Hepatocyte (in vitro differentiated cells): ENCODE measurements at regions not wholly inside any gene's neighbourhood (a gene's known extent, or its start where the extent isn't known, plus 50 kb on each side); places are given as distances from the start of the nearest gene placed in this dataset.

Source experiments
- DNase-seq: peaks from one replicate; pipeline ENCODE4 v3.0.0-alpha.2; 2016; ENCODE audit warnings: low spot score
- H2AFZ ChIP-seq: fragments of 200-600 bp; sonication (generic); 2 replicates; pipeline ENCODE4 v1.6.0; 2016; ENCODE audit warnings: antibody characterized with exemption, mild to moderate bottlenecking
- H3K27ac ChIP-seq: fragments of 200-600 bp; sonication (generic); 2 replicates; pipeline ENCODE4 v1.5.1; 2016; ENCODE audit warnings: mild to moderate bottlenecking
- H3K27me3 ChIP-seq: fragments of 200-600 bp; sonication (generic); 2 replicates; pipeline ENCODE4 v1.6.1; 2016
- H3K36me3 ChIP-seq: fragments of 200-600 bp; sonication (generic); replicated peaks from 2 replicates; pipeline ENCODE4 v1.5.1; 2016; ENCODE audit warnings: low read depth; ENCODE audit not compliant: insufficient read depth
- H3K4me1 ChIP-seq: fragments of 200-600 bp; sonication (generic); 2 replicates; pipeline ENCODE4 v1.5.1; 2016; ENCODE audit warnings: mild to moderate bottlenecking, moderate library complexity; ENCODE audit not compliant: insufficient read depth
- H3K4me2 ChIP-seq: fragments of 200-600 bp; sonication (generic); 2 replicates; pipeline ENCODE4 v1.6.0; 2016
- H3K4me3 ChIP-seq: fragments of 200-600 bp; sonication (generic); 2 replicates; pipeline ENCODE4 v1.5.1; 2016; ENCODE audit warnings: mild to moderate bottlenecking
- H3K79me2 ChIP-seq: fragments of 200-600 bp; sonication (generic); 2 replicates; pipeline ENCODE4 v1.6.0; 2017; ENCODE audit warnings: mild to moderate bottlenecking
- H3K9me2 ChIP-seq: fragments of 200-600 bp; sonication (generic); replicated peaks from 2 replicates; pipeline ENCODE4 v1.6.0; 2017; ENCODE audit warnings: mild to moderate bottlenecking; ENCODE audit not compliant: insufficient read depth
- H3K9me3 ChIP-seq: fragments of 200-600 bp; sonication (generic); 2 replicates; pipeline ENCODE4 v1.5.1; 2016; ENCODE audit warnings: low read depth, mild to moderate bottlenecking
- H4K20me1 ChIP-seq: fragments of 200-600 bp; sonication (generic); 2 replicates; pipeline ENCODE4 v1.6.0; 2016; ENCODE audit warnings: mild to moderate bottlenecking; ENCODE audit not compliant: insufficient read depth, poor library complexity, severe bottlenecking
- CTCF ChIP-seq: fragments of 200-600 bp; sonication (generic); IDR thresholded peaks from 2 replicates; pipeline ENCODE4 v1.5.1; 2016; ENCODE audit warnings: antibody characterized with exemption, mild to moderate bottlenecking; ENCODE audit not compliant: poor library complexity
- EZH2 ChIP-seq: fragments of 200-600 bp; sonication (generic); IDR thresholded peaks from 2 replicates; pipeline ENCODE4 v1.6.1; 2016; ENCODE audit warnings: antibody characterized with exemption, mild to moderate bottlenecking, borderline replicate concordance
- EZH2phosphoT487 ChIP-seq: fragments of 200-600 bp; sonication (generic); IDR thresholded peaks from one replicate; pipeline ENCODE4 v1.6.1; 2018; ENCODE audit warnings: antibody characterized with exemption, mild to moderate bottlenecking, low read depth, moderate library complexity; ENCODE audit not compliant: unreplicated experiment, severe bottlenecking
- WGBS: methylation state at CpG from one replicate; pipeline ENCODE4 v1.1.6; 2016; ENCODE audit warnings: low lambda C conversion rate; ENCODE audit errors: missing lambda C conversion rate; 5-methylcytosine and 5-hydroxymethylcytosine counted together

GRCh38 chr17:33438139-33438538 is 145.0 kb upstream of the ASIC2 start:
- no peaks in the 10 kb centered on the region for H4K20me1 ChIP-seq
- 71% methylated on average over 2 of the region's 2 CpGs for WGBS

GRCh38 chr17:33438578-33438977 is 145.5 kb upstream of the ASIC2 start:
- no peaks in the 10 kb centered on the region for H3K79me2 ChIP-seq
- no peak for DNase-seq
- no peak overlapping the region for H2AFZ ChIP-seq
- 90% methylated on average over 1 of the region's 1 CpG for WGBS
- H3K27ac ChIP-seq: no peak overlapping the region
- no peak overlapping the region for H3K4me3 ChIP-seq
- TF ChIP-seq EZH2 (no peak), EZH2phosphoT487 (no peak), CTCF (no peak)
- no peak overlapping the region for H3K4me2 ChIP-seq
- peaks cover 5% of the 10 kb centered on the region for H3K9me3 ChIP-seq
- no peaks in the 10 kb centered on the region for H3K9me2 ChIP-seq
- H3K4me1 ChIP-seq: no peaks in the 10 kb centered on the region
- no peaks in the 10 kb centered on the region for H4K20me1 ChIP-seq
- H3K27me3 ChIP-seq: no peaks in the 10 kb centered on the region
- no peaks in the 10 kb centered on the region for H3K36me3 ChIP-seq

More at GRCh38 chr17:33438139-33438538, 145.0 kb upstream of the ASIC2 start:
- H3K27ac ChIP-seq: no peak overlapping the region
- TF ChIP-seq EZH2phosphoT487: no peak
- no peaks in the 10 kb centered on the region for H3K27me3 ChIP-seq
- H3K4me3 ChIP-seq: no peak overlapping the region
- H3K9me3 ChIP-seq: peaks cover 5% of the 10 kb centered on the region
- no peaks in the 10 kb centered on the region for H3K9me2 ChIP-seq
- no peak overlapping the region for H3K4me2 ChIP-seq
- H3K36me3 ChIP-seq: no peaks in the 10 kb centered on the region
- no peaks in the 10 kb centered on the region for H3K79me2 ChIP-seq
- DNase-seq: peak; percentile 26
- no peak overlapping the region for H2AFZ ChIP-seq
- H3K4me1 ChIP-seq: no peaks in the 10 kb centered on the region

- 97% methylated on average over 1 of the region's 1 CpG for WGBS
- Histone ChIP-seq H3K27me3 (no peaks in the 10 kb centered on the region), H3K9me2 (no peaks in the 10 kb centered on the region)
Measured at GRCh38 chr17:33442320-33442719, 149.2 kb upstream of the ASIC2 start.

GRCh38 chr17:33444731-33445130 is 151.6 kb upstream of the ASIC2 start:
- Histone ChIP-seq H3K27ac (no peak overlapping the region), H3K36me3 (no peaks in the 10 kb centered on the region), H4K20me1 (no peaks in the 10 kb centered on the region), H3K79me2 (no peaks in the 10 kb centered on the region), H3K9me2 (no peaks in the 10 kb centered on the region), H2AFZ (no peak overlapping the region), H3K4me2 (no peak overlapping the region), H3K4me1 (no peaks in the 10 kb centered on the region), H3K9me3 (peaks cover 5% of the 10 kb centered on the region), H3K4me3 (no peak overlapping the region), H3K27me3 (no peaks in the 10 kb centered on the region)
- no peak for TF ChIP-seq EZH2
- no peak for TF ChIP-seq EZH2phosphoT487
- TF ChIP-seq CTCF: no peak
- DNase-seq: no peak
- 40% methylated on average over 3 of the region's 3 CpGs for WGBS

More at GRCh38 chr17:33442320-33442719, 149.2 kb upstream of the ASIC2 start:
- no peaks in the 10 kb centered on the region for H3K4me1 ChIP-seq
- no peak overlapping the region for H3K4me3 ChIP-seq
- H3K36me3 ChIP-seq: no peaks in the 10 kb centered on the region
- no peaks in the 10 kb centered on the region for H3K79me2 ChIP-seq
- no peaks in the 10 kb centered on the region for H4K20me1 ChIP-seq
- no peak overlapping the region for H3K4me2 ChIP-seq
- no peak overlapping the region for H3K27ac ChIP-seq
- no peak for DNase-seq
- TF ChIP-seq EZH2 (no peak), EZH2phosphoT487 (no peak), CTCF (no peak)
- no peak overlapping the region for H2AFZ ChIP-seq
- peaks cover 5% of the 10 kb centered on the region for H3K9me3 ChIP-seq
